Activated CD4-positive, alpha-beta T cell treated with anti-CD3 and anti-CD28 coated beads for 36 hours (primary cell): ENCODE measurements at regions not wholly inside any gene's neighbourhood (a gene's known extent, or its start where the extent isn't known, plus 50 kb on each side); places are given as distances from the start of the nearest gene placed in this dataset.
"Not testable (repeated sequence)": the region's sequence is repeated elsewhere in the genome, so short reads cannot be mapped to it uniquely, and the experiment has no call there.

Experiments
- ATAC-seq: fragments of 200-7000 bp; cut with Tn5 transposase; one replicate; pipeline ENCODE4 v1.10.0; 2021; ENCODE audit warnings: mild to moderate bottlenecking, moderate library complexity
- CTCF ChIA-PET: fragments of 350-600 bp; sonication (Branson Sonifier 250); formaldehyde crosslinking; loops from one replicate; lab custom pipeline; 2021; ENCODE audit warnings: antibody characterized with exemption; lab: Charles Lee
- POLR2A ChIA-PET: fragments of 350-600 bp; sonication (Branson Sonifier 250); formaldehyde crosslinking; loops from one replicate; lab custom pipeline; 2021; ENCODE audit warnings: antibody characterized with exemption, inconsistent platforms; lab: Charles Lee
- DNase-seq: peaks from one replicate; pipeline ENCODE4 v3.0.0-alpha.2; 2020
- H3K27ac Mint-ChIP-seq: one replicate; pipeline ENCODE4 v1.8.0; 2021; ENCODE audit warnings: mixed read lengths
- H3K27me3 Mint-ChIP-seq: one replicate; pipeline ENCODE4 v1.8.0; 2021; ENCODE audit warnings: mixed read lengths
- H3K36me3 Mint-ChIP-seq: one replicate; pipeline ENCODE4 v1.8.0; 2021; ENCODE audit warnings: low read depth, mixed read lengths
- H3K4me1 Mint-ChIP-seq: one replicate; pipeline ENCODE4 v1.8.0; 2021; ENCODE audit warnings: mixed read lengths
- H3K4me3 Mint-ChIP-seq: one replicate; pipeline ENCODE4 v1.8.0; 2021; ENCODE audit warnings: mild to moderate bottlenecking, moderate library complexity, mixed read lengths
- H3K9me3 Mint-ChIP-seq: one replicate; pipeline ENCODE4 v1.8.0; 2021; ENCODE audit warnings: low read depth, mixed read lengths
- intact Hi-C, 2 experiments: fragments of 100-400 bp; cut with DNase I in 1 of 2; cut with micrococcal nuclease in 1 of 2; formaldehyde crosslinking; loops; one replicate each; pipeline versions ENCODE4 v1.14.2 to v1.15.1; 2022 to 2024; cut with DNase I, micrococcal nuclease

DNA sequence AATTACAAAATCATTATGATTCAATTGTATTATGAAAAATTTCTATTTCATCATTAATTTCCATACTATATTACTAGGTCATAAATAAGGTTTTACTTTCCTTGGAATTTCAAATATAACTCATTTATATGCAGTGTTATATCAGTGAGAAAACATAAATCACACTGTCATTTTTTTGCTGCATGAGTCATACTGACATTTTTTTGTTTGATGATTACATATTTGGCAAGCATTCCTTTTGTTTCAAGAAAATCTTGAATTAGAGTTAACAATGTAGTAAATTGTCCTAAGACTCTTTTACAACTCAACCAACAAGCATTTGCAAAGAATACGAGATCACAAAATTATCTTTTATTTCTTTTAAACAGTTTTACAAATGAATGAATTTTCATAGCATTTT, 298.4 kb upstream of the SEMA6A start:
- intact Hi-C loops: no loop called here
- Mint-ChIP-seq H3K4me1 (no peaks in the 10 kb centered on the region), H3K36me3 (no peaks in the 10 kb centered on the region), H3K27me3 (peaks cover 3% of the 10 kb centered on the region), H3K27ac (no peak overlapping the region), H3K9me3 (peaks cover 3% of the 10 kb centered on the region), H3K4me3 (no peak overlapping the region)
- CTCF ChIA-PET: no interaction called here
- POLR2A ChIA-PET: no interaction called here
- DNase-seq: no peak
- no peak for ATAC-seq

- no peak overlapping the region for H3K27ac Mint-ChIP-seq
- DNase-seq (no peak), ATAC-seq (no peak)
- intact Hi-C loops: no loop called here
- ChIA-PET CTCF (no interaction called here), POLR2A (no interaction called here)
- H3K27me3 Mint-ChIP-seq: peaks cover 3% of the 10 kb centered on the region
- no peaks in the 10 kb centered on the region for H3K36me3 Mint-ChIP-seq
- no peak overlapping the region for H3K4me3 Mint-ChIP-seq
- H3K9me3 Mint-ChIP-seq: peaks cover 3% of the 10 kb centered on the region
- H3K4me1 Mint-ChIP-seq: no peaks in the 10 kb centered on the region
Observed at GRCh38 chr5:116872486-116872885, 297.9 kb upstream of the SEMA6A start.

DNA sequence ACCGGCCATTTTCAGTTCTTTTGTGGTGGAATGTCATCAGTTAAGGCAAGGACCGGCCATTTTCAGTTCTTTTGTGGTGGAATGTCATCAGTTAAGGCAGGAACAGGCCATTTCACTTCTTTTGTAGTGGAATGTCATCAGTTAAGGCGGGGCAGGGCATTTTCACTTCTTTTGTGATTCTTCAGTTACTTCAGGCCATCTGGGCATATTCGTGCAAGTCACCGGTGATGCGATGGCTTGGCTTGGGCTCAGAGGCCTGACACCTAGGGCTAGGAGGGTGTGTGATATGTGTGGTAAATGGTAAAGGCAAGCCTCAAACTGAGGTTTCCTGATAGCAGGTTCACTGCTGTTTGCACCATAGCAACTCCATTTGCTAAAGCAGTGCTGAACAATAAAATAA, 293.2 kb upstream of the SEMA6A start:
- H3K4me1 Mint-ChIP-seq, intact Hi-C loops, H3K27ac Mint-ChIP-seq, POLR2A ChIA-PET, H3K36me3 Mint-ChIP-seq, H3K4me3 Mint-ChIP-seq, H3K27me3 Mint-ChIP-seq, H3K9me3 Mint-ChIP-seq, CTCF ChIA-PET, DNase-seq, ATAC-seq: not testable (repeated sequence)

GRCh38 chr5:116865651-116866050, 291.0 kb upstream of the SEMA6A start:
- no peak overlapping the region for H3K4me3 Mint-ChIP-seq
- H3K4me1 Mint-ChIP-seq: no peaks in the 10 kb centered on the region
- ATAC-seq (no peak), DNase-seq (no peak)
- CTCF ChIA-PET: no interaction called here
- H3K36me3 Mint-ChIP-seq: no peaks in the 10 kb centered on the region
- no peaks in the 10 kb centered on the region for H3K9me3 Mint-ChIP-seq
- POLR2A ChIA-PET: no interaction called here
- H3K27me3 Mint-ChIP-seq: no peaks in the 10 kb centered on the region
- intact Hi-C loops: loop anchor here in 1 of 2 experiments (1.0 kb wide), 1 partner anchor 9 kb away; no protein-coding TSS in a partner anchor
- H3K27ac Mint-ChIP-seq: no peak overlapping the region

GRCh38 chr5:116864838-116865190, 290.2 kb upstream of the SEMA6A start:
- no peaks in the 10 kb centered on the region for H3K27me3 Mint-ChIP-seq
- H3K27ac Mint-ChIP-seq: no peak overlapping the region
- no peak overlapping the region for H3K4me3 Mint-ChIP-seq
- no peak for ATAC-seq
- no peaks in the 10 kb centered on the region for H3K4me1 Mint-ChIP-seq
- no peaks in the 10 kb centered on the region for H3K9me3 Mint-ChIP-seq
- CTCF ChIA-PET: no interaction called here
- no peak for DNase-seq
- POLR2A ChIA-PET: no interaction called here
- no peaks in the 10 kb centered on the region for H3K36me3 Mint-ChIP-seq
- intact Hi-C loops: no loop called here

DNA sequence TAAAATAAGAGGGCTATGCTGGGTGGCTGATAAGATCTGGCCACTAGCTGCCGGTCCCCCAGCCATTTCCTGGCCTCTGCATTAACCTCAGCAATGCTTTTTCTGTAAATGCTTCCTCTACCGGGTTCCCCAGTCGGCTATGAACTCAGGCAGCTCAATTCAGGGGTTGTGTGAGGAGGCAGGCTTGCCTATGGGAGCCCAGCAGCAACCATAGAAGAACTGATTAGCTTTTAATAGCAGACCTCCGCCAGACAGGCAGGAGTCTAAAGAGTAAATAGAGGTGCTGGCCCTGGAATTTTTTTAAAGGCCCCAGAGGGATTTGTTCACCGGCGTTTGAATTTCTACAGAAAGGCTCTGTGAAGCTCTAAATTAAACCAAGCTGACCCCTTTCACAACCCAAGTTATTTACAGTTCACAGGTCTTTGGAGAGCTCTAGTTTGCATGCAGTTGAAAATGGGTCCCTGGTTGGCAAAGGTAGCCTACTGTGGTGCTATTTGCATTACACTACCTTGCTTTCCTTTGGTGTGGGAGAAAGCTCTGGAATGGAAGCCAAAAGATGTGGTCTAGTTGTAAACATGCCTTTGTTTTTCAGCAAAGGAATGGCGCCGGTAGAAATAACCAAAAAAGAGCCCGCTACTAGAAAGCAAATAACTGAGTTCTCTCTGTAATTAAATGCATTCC, 289.7 kb upstream of the SEMA6A start:
- H3K4me1 Mint-ChIP-seq: no peaks in the 10 kb centered on the region
- H3K4me3 Mint-ChIP-seq: no peak overlapping the region
- no peaks in the 10 kb centered on the region for H3K9me3 Mint-ChIP-seq
- ChIA-PET CTCF (no interaction called here), POLR2A (no interaction called here)
- no peak for ATAC-seq
- no peaks in the 10 kb centered on the region for H3K36me3 Mint-ChIP-seq
- H3K27ac Mint-ChIP-seq: no peak overlapping the region
- intact Hi-C loops: no loop called here
- DNase-seq: no peak
- no peaks in the 10 kb centered on the region for H3K27me3 Mint-ChIP-seq

DNA sequence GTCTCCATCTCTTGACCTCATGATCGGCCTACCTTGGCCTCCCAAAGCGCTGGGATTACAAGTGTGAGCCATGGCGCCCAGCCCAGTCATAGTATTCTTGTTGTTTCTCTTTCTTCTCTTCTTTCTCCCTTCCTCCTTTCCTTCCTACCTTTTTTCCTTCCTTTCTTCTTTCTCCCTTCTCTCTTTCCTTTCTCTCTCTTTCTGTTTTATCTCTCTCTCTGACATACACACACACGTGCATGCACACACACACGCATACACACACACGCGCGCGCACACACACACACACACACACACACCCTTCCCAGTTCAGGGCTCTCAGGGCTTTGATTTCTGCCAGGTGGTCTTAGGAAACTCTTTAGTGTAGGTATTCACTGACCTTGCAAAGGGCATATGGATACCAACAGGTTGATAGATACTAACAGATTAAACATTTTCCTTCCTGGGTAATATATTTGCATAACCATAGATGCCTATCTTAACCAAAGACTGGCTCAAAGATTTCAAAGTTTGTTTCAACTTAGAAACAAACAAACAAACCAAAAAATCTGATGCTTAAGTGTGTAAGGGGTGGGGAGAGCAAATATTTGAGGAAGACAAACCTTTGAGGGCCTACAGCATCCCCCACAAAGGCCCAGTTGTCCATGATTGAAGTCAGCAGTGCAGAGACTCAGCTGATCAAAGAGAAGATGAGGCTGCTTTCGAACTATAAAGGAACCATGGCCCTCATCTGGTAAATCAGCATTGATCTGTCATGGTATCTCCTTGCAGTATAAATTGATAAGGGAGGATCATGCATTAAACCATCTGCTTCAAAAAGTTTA, 288.2 kb upstream of the SEMA6A start:
- H3K9me3 Mint-ChIP-seq: no peaks in the 10 kb centered on the region
- CTCF ChIA-PET: no interaction called here

DNA sequence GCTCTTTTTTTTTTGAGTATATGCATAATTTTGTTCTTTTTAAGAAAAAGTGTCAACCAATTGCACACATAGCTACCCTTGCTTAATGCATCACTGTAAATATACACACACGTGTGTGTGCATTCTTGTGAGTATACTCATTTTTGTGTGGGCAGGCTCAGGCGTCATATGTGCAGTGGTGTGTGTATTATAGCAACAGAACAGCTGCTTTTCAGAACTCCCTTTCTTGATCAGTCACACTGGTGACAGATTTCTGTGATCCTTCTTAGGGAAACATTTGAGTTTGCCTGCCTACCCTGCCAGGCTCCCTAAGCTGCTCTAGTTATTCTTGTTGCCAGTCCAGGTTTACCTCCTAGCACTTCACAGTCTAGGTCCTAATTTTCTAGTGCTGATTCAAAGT, 287.0 kb upstream of the SEMA6A start:
- Mint-ChIP-seq H3K27ac (no peak overlapping the region), H3K36me3 (no peaks in the 10 kb centered on the region), H3K4me3 (no peak overlapping the region), H3K9me3 (no peaks in the 10 kb centered on the region), H3K27me3 (no peaks in the 10 kb centered on the region), H3K4me1 (no peaks in the 10 kb centered on the region)
- intact Hi-C loops: no loop called here
- ChIA-PET CTCF (no interaction called here), POLR2A (no interaction called here)
- ATAC-seq (no peak), DNase-seq (no peak)

More for the DNA sequence above, 288.2 kb upstream of the SEMA6A start:
- no peaks in the 10 kb centered on the region for H3K27me3 Mint-ChIP-seq
- H3K4me1 Mint-ChIP-seq: no peaks in the 10 kb centered on the region
- DNase-seq (no peak), ATAC-seq (no peak)
- POLR2A ChIA-PET: no interaction called here
- H3K27ac Mint-ChIP-seq: no peak overlapping the region
- H3K4me3 Mint-ChIP-seq: no peak overlapping the region
- intact Hi-C loops: no loop called here
- no peaks in the 10 kb centered on the region for H3K36me3 Mint-ChIP-seq

DNA sequence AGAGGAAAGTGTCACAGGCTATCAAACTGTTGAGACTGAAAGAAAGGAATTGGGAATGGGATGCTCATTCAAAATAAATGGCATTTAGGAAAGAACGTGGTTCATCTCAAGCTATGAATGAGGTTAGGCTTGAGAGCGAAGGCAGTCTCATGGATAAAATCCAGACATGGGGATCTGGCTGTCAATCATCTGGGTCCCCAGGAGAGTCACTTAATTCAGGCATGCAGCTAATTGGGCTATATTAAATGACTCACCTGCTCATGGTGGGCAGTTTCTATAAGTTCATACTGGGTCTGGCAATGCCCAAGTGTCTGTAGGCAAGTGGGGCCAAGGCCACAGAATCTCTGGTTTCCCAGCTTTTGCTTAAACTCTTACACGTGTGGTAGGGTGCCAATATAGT, 286.5 kb upstream of the SEMA6A start:
- no peaks in the 10 kb centered on the region for H3K27me3 Mint-ChIP-seq
- ATAC-seq: no peak
- H3K36me3 Mint-ChIP-seq: no peaks in the 10 kb centered on the region
- no peak overlapping the region for H3K27ac Mint-ChIP-seq
- ChIA-PET CTCF (no interaction called here), POLR2A (no interaction called here)
- H3K4me3 Mint-ChIP-seq: no peak overlapping the region
- no peaks in the 10 kb centered on the region for H3K9me3 Mint-ChIP-seq
- H3K4me1 Mint-ChIP-seq: no peaks in the 10 kb centered on the region
- intact Hi-C loops: no loop called here
- DNase-seq: no peak

- DNase-seq: no peak
- Mint-ChIP-seq H3K27ac (no peak overlapping the region), H3K27me3 (no peaks in the 10 kb centered on the region), H3K4me1 (no peaks in the 10 kb centered on the region), H3K9me3 (no peaks in the 10 kb centered on the region), H3K4me3 (no peak overlapping the region), H3K36me3 (no peaks in the 10 kb centered on the region)
- POLR2A ChIA-PET: no interaction called here
- CTCF ChIA-PET: no interaction called here
- ATAC-seq: no peak
- intact Hi-C loops: no loop called here
Observed at GRCh38 chr5:116859666-116860320, 285.2 kb upstream of the SEMA6A start.

DNA sequence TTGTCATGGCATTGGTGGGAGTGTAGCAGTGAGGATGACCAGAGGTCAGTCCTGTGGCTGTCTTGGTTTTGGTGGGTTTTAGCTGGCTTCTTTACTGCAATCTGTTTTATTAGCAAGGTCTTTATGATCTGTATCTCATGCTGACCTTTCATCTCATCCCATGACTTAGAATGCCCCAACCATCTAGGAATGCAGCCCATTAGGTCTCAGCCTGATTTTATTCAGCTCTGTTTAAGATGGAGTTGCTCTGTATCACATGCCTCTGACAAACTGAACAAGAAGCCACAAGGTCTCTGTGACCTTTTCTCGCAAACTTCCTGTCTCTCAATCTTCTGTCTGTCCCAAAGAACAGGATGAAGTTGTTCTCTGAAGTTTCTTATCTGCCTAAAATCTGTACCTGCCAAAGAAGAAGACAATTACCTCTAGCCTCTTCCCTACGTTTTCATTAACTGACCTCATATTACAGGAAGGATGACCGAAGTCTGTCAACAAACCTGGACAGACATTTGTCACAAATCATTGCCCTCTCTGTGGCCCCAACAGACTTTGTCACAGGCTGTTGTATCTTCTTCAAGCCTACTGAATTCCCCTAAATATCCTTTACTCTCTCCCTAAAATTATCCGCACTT, 284.2 kb upstream of the SEMA6A start:
- POLR2A ChIA-PET: no interaction called here
- DNase-seq (no peak), ATAC-seq (no peak)
- intact Hi-C loops: no loop called here
- Mint-ChIP-seq H3K9me3 (no peaks in the 10 kb centered on the region), H3K27ac (no peak overlapping the region), H3K4me1 (no peaks in the 10 kb centered on the region), H3K27me3 (peaks cover under 1% of the 10 kb centered on the region), H3K4me3 (no peak overlapping the region), H3K36me3 (no peaks in the 10 kb centered on the region)
- CTCF ChIA-PET: no interaction called here
